Ectodermal cell (in vitro differentiated cells): ENCODE measurements at regions not wholly inside any gene's neighbourhood (a gene's known extent, or its start where the extent isn't known, plus 50 kb on each side); places are given as distances from the start of the nearest gene placed in this dataset.

Experiments used
- H3K27ac ChIP-seq: 2 replicates; pipeline ENCODE4 v1.7.0; 2013; ENCODE audit warnings: mild to moderate bottlenecking, low read depth, low read length; ENCODE audit not compliant: insufficient read depth, poor library complexity, severe bottlenecking
- H3K27me3 ChIP-seq: 2 replicates; pipeline ENCODE4 v1.7.0; 2013; ENCODE audit warnings: mild to moderate bottlenecking, low read length; ENCODE audit not compliant: insufficient read depth, control insufficient read depth, poor library complexity, severe bottlenecking
- H3K36me3 ChIP-seq: one replicate; pipeline ENCODE4 v1.7.0; 2013; ENCODE audit warnings: low read length; ENCODE audit not compliant: control insufficient read depth, insufficient read depth
- H3K4me1 ChIP-seq: one replicate; pipeline ENCODE4 v1.7.0; 2013; ENCODE audit warnings: low read length; ENCODE audit not compliant: control insufficient read depth, insufficient read depth
- H3K4me3 ChIP-seq: 2 replicates; pipeline ENCODE4 v1.7.0; 2013; ENCODE audit warnings: low read depth, low read length, control low read depth; ENCODE audit not compliant: insufficient read depth
- H3K9me3 ChIP-seq: 2 replicates; pipeline ENCODE4 v1.7.0; 2013; ENCODE audit warnings: mild to moderate bottlenecking, low read length, moderate library complexity; ENCODE audit not compliant: control insufficient read depth
- WGBS, 2 experiments: methylation state at CpG; one replicate each; pipeline ENCODE4 v1.1.7; 2013; ENCODE audit warnings: missing lambda C conversion rate in 2 of 2; 5-methylcytosine and 5-hydroxymethylcytosine counted together

- Histone ChIP-seq H3K4me3 (no peak overlapping the region), H3K27me3 (no peaks in the 10 kb centered on the region), H3K36me3 (no peaks in the 10 kb centered on the region), H3K9me3 (no peaks in the 10 kb centered on the region), H3K27ac (no peak overlapping the region), H3K4me1 (peaks cover 11% of the 10 kb centered on the region)
- 30 to 54% methylated on average over 2 to 3 of the region's 3 CpGs for WGBS, 2 experiments
These were observed 175.4 kb downstream of the SEC16B start for GRCh38 chr1:177794376-177794991.

GRCh38 chr1:177793900-177794299, 176.0 kb downstream of the SEC16B start:
- Histone ChIP-seq H3K4me1 (peaks cover 11% of the 10 kb centered on the region), H3K9me3 (no peaks in the 10 kb centered on the region), H3K27ac (no peak overlapping the region), H3K27me3 (no peaks in the 10 kb centered on the region), H3K4me3 (no peak overlapping the region), H3K36me3 (no peaks in the 10 kb centered on the region)
- 70 to 80% methylated on average over 1 of the region's 1 CpG for WGBS, 2 experiments

GRCh38 chr1:177790566-177790965, 179.3 kb downstream of the SEC16B start:
- H3K4me3 ChIP-seq, result no peak overlapping the region
- H3K27me3 ChIP-seq, result no peaks in the 10 kb centered on the region
- no peaks in the 10 kb centered on the region for H3K9me3 ChIP-seq
- no peak overlapping the region for H3K27ac ChIP-seq
- H3K36me3 ChIP-seq, result no peaks in the 10 kb centered on the region
- peaks cover 11% of the 10 kb centered on the region for H3K4me1 ChIP-seq

- Histone ChIP-seq H3K27me3 (no peaks in the 10 kb centered on the region), H3K36me3 (no peaks in the 10 kb centered on the region), H3K27ac (no peak overlapping the region), H3K4me1 (peaks cover 12% of the 10 kb centered on the region), H3K9me3 (no peaks in the 10 kb centered on the region), H3K4me3 (no peak overlapping the region)
- 89 to 100% methylated on average over 1 to 3 of the region's 3 CpGs for WGBS, 2 experiments
These were observed 179.9 kb downstream of the SEC16B start for GRCh38 chr1:177789956-177790355.

- Histone ChIP-seq H3K9me3 (no peaks in the 10 kb centered on the region), H3K27me3 (no peaks in the 10 kb centered on the region), H3K27ac (no peak overlapping the region), H3K4me1 (peaks cover 11% of the 10 kb centered on the region), H3K4me3 (no peak overlapping the region), H3K36me3 (no peaks in the 10 kb centered on the region)
- 90% methylated on average over 6 of the region's 6 CpGs for WGBS, 2 experiments
These were observed 183.6 kb downstream of the SEC16B start for GRCh38 chr1:177786176-177786745.

- H3K9me3 ChIP-seq, result no peaks in the 10 kb centered on the region
- WGBS, 2 experiments, result 44 to 64% methylated on average over 1 of the region's 1 CpG
- no peak overlapping the region for H3K4me3 ChIP-seq
- H3K4me1 ChIP-seq, result peaks cover 12% of the 10 kb centered on the region
- H3K36me3 ChIP-seq, result no peaks in the 10 kb centered on the region
- peak overlapping the region; percentile 28 for H3K27ac ChIP-seq
- no peaks in the 10 kb centered on the region for H3K27me3 ChIP-seq
These were observed 184.9 kb downstream of the SEC16B start for GRCh38 chr1:177784936-177785335.

GRCh38 chr1:177784409-177784808, 185.4 kb downstream of the SEC16B start:
- Histone ChIP-seq H3K9me3 (no peaks in the 10 kb centered on the region), H3K36me3 (no peaks in the 10 kb centered on the region), H3K27ac (no peak overlapping the region), H3K4me1 (peaks cover 17% of the 10 kb centered on the region), H3K4me3 (no peak overlapping the region), H3K27me3 (no peaks in the 10 kb centered on the region)
- 84 to 88% methylated on average over 1 of the region's 1 CpG for WGBS, 2 experiments

GRCh38 chr1:177783051-177783450, 186.8 kb downstream of the SEC16B start:
- no peak overlapping the region for H3K27ac ChIP-seq
- WGBS, 2 experiments, result 79 to 82% methylated on average over 4 of the region's 4 CpGs
- no peaks in the 10 kb centered on the region for H3K9me3 ChIP-seq
- no peaks in the 10 kb centered on the region for H3K27me3 ChIP-seq
- no peak overlapping the region for H3K4me3 ChIP-seq
- no peaks in the 10 kb centered on the region for H3K36me3 ChIP-seq
- H3K4me1 ChIP-seq, result peaks cover 24% of the 10 kb centered on the region

GRCh38 chr1:177780096-177780700, 189.7 kb downstream of the SEC16B start:
- Histone ChIP-seq H3K27ac (no peak overlapping the region), H3K9me3 (no peaks in the 10 kb centered on the region), H3K27me3 (no peaks in the 10 kb centered on the region), H3K4me1 (peaks cover 24% of the 10 kb centered on the region), H3K36me3 (no peaks in the 10 kb centered on the region), H3K4me3 (no peak overlapping the region)
- WGBS, 2 experiments, result 31 to 49% methylated on average over 4 to 5 of the region's 5 CpGs

- Histone ChIP-seq H3K9me3 (no peaks in the 10 kb centered on the region), H3K4me3 (no peak overlapping the region), H3K4me1 (peaks cover 16% of the 10 kb centered on the region), H3K27me3 (no peaks in the 10 kb centered on the region), H3K27ac (no peak overlapping the region), H3K36me3 (no peaks in the 10 kb centered on the region)
- WGBS, 2 experiments, result 45 to 55% methylated on average over 8 to 9 of the region's 10 CpGs
These were observed 190.5 kb downstream of the SEC16B start for GRCh38 chr1:177779166-177779965.
